ENCODE measurements at regions not wholly inside any gene's neighbourhood (a gene's known extent, or its start where the extent isn't known, plus 50 kb on each side); places are given as distances from the start of the nearest gene placed in this dataset.

DNA sequence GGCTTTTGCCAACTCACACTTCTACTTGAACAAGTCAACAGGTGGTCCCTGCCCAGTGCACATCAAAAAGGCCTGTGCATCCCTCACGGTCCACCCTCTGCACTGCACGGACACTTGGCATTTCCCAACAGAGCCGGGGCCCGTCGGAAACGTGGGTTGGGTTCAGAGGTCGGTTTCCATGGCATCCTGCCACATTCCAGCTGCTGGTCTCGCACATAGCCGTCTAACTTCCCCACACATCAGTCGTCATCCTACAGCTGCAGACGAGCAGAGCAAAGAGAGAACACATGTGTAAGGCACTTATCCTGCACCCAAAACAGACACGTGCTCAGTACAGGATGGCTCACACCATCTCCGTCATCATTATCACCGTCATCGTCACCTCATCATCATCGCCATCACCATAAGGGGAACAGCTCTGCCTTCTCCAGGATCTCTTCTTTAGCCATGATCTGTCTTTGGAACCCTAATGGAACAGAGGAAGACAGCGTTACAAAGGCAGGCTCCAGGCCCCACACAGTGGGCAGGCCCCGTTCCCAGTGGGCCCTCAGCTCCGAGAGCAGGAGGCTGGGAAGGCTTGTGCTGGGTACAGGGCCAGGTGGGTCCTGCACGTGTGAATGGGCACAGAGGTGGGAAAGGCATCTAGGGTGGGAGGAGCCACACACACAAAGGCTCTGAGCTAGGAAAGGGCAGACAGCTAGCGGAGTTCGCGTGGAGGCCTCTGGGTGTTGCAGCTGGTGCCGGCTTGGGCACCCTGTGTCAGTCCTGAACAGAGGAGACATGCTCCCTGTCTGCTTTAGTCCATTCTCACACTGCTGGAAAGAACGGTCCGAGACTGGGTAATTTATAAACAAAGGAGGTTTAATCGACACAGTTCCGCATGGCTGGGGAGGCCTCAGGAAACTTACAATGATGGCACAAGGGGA, 170.8 kb upstream of the SOX1 start:
- DNase-seq = no peak

DNA sequence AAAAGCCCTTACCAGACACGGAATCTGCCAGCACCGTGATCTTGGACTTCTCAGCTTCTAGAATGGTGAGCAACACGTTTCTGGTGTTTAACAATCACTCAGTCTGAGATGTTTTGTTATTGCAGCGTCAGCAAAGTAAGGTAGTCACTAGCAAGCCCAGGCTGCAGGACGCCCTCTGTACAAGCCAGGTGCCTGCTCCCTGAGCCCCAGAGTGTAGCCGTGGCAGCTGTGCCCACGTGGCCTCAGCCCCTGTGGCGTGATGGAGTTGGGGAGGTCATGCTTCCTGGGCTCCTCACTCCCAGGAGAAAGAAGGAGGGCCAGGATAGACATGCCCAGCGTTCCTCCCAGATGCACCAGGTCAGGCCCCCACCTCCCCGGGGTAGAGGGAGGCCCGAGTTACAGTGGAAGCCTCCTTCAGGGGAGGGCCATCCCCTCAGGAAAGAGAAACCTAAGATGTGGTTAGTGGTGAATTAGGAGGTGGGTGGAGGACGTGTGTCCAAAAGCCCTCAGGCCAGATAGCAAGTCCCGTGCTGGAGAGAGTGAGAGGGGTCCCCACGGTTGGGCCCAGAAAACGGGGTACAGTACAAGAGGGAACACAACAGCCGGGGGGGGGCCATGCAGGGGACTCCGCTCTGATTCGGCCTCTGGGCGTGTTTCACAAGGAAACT, 169.6 kb upstream of the SOX1 start:
- DNase-seq = no peak

DNA sequence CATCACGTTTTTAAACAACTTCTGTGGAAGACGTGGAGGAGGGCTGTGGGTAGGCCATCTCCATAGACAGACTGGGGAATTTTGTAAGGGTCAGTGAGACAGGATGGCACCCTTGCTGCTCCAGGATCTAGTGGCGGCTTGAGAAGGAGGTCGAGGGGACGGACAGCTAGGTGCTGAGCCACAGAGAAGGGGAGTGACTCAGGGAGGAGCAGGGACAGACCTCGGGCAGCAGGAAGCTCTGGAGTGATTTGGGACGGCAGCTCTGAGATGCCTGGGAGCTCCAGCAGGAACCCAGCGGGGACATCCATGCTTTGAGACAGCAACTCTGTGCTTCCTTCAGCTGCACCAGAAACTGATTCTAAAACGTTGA, 169.1 kb upstream of the SOX1 start:
- DNase-seq = no peak

DNA sequence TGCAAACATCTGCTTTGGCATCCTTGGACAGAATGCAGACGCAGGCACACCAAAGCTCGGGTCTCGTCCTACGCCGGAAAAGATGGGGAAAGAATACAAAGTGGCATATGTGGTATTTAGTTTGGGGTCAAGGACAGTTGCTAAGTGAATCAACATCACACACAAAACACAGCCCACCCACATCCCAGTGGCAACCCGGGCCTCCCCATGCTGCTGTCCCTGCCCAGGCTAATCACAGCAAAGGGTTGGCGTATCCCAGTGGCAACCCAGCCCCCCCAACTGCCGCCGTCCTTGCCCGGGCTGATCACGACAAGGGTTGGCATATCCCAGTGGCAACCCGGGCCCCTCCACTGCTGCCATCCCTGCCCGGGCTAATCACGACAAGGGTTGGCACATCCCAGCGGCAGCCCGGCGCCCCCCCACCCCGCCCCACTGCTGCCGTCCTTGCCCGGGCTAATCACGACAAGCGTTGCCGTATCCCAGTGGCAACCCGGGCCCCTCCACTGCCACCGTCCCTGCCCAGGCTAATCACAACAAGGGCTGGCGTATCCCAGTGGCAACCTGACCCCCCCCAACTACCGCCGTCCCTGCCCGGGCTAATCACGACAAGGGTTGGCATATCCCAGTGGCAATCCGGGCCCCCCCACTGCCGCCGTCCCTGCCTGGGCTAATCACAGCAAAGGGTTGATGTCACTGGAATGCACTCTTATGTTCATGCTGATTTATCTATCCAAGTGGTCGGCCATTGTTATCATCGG, 167.8 kb upstream of the SOX1 start:
- no peak for DNase-seq

DNA sequence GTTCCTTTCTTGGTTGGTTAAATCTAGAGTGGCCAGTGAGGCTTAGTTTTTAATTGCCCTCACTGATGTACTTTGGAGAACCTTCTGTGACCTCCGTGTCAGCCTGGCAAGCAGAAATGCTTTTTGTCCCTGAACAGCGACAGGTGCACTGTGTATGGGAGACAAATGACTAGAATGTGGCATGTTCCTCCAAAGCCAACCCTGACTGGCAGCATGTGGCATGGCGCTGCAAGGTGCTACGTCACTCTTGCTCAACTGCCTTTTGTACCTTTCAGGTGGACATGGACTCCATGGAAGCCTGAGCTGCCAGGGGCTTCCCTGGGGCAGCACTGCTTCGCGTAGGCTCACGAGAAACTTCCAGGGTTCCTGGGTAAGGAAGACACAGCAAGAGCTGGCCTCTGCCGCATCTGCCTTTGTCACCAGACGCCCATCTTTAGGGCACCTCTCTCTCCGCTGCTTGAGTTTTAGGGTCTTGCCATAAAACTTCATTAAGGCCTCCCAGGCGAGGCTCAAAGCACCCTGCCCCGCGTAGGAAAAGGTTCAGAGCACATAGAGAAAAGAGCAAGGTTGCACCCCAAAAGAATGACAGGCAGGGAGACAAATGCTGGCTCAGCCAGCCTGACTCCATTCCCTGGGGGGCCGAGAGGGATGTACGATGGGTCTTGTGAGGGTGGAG, 167.1 kb upstream of the SOX1 start:
- no peak for DNase-seq

DNA sequence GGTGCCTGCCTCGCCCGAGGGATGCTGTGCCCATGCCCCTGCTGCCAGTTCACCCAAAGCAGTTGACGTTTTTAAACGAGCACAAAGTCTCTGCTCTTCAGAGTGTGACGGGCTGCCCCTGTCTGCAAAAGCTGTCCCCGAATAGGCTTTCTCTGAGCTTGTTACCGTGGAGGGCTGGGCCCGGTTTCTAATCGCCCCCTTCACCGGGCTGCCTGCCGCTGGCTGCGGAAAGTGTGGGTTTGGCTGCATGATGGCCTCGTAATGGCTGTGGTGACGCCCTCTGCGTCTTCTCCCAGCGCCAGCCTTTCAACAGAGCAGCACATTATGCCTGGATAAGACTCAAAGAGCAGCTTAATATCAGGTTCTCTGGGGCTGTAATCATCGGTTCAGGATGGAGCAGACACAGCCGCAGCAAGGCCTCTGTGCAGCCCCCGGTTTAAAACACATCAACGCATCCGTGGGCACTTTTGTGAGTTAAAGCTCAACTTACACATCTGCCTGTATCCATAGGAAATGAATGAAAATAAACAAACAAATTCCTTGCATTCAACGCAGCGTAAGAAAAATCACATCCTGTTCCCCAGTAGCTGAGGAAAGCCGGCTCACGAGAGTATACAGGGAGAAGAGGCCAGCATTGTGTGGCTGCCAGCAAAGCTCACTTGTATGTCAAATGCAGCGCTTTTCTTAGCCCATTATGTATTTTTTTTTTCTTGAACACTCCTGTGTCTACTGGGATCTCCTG, 166.4 kb upstream of the SOX1 start:
- DNase-seq = no peak

DNA sequence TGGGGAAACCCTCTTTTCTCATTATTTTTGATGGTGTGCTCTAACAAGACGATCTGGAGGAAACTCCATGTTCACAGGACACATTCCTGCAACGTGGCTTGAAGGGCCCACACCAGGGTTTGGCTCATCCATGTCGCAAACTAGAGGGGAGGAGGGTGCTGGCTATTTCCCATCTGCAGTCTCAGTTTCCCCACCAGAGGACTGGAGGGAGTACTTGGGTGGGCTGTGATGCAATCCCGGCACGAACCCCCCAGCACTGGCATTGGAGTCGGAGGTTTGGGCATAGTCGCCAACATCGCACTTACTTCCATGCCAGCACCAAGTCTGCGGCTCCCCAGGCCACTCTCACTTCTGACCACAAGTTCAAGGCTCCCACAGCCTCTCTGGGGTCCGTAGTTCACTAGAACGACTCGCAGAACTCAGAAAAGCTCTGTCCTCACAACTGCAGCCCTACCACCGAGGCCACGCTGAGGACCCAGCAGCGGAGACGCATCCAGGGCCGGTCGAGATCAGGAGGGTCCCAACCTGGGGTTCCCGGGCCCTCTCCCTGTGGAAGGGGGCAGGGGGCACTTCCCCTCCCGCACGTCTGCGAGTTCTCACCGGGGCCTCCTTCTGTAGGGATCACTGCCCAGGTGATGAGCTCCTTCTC, 165.6 kb upstream of the SOX1 start:
- DNase-seq = no peak

DNA sequence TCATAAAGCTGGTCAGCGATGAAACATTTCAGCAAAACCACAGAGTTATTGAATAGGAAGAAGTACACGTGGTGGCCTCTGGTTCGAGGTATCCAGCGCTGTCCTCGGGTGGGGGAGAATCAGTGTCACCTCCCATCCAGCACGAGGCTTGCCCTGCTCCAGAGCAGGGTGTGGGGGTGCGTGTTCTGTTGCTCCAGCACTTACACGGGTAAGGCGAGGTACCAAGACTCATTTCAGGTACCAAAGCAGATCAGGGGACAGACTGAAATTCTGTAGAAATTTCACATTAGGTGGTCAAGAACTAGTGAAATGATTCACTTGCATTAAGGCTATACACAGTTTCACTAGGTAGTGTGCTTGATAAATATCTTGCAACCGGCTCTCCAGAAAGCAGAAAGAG, 164.2 kb upstream of the SOX1 start:
- no peak for DNase-seq

DNA sequence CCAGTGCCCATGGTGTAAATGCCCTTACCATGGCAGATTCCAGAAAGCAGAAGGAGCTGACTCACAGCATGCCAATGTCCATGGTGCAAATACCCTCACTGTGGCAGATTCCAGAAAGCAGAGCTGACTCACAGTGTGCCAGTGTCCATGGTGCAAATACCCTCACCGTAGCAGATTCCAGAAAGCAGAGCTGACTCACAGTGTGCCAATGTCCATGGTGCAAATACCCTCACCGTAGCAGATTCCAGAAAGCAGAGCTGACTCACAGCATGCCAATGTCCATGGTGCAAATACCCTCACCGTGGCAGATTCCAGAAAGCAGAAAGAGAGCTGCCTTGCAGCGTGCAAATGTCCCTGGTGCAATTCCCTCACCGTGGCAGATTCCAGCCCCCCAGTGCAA, 163.8 kb upstream of the SOX1 start:
- DNase-seq = no peak

DNA sequence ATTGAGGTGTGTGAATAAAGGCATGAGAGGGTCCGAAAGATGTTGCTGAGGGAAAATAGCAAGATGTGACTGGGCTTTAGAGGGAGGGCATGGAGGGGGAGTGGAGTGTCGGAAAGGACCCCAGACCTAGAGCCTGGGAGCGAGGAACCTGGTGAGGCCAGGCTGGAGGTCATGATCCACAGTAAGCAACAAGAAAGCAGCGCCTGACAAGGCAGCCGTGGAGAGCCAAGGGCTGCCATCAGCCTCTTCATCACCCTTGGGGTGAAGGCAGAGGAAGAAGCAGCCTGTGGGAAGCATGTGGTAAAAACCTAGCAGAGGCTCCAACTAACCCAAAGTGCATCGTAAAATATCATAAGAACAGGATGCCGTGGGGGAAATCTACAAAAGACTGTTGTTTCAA, 162.8 kb upstream of the SOX1 start:
- no peak for DNase-seq

DNA sequence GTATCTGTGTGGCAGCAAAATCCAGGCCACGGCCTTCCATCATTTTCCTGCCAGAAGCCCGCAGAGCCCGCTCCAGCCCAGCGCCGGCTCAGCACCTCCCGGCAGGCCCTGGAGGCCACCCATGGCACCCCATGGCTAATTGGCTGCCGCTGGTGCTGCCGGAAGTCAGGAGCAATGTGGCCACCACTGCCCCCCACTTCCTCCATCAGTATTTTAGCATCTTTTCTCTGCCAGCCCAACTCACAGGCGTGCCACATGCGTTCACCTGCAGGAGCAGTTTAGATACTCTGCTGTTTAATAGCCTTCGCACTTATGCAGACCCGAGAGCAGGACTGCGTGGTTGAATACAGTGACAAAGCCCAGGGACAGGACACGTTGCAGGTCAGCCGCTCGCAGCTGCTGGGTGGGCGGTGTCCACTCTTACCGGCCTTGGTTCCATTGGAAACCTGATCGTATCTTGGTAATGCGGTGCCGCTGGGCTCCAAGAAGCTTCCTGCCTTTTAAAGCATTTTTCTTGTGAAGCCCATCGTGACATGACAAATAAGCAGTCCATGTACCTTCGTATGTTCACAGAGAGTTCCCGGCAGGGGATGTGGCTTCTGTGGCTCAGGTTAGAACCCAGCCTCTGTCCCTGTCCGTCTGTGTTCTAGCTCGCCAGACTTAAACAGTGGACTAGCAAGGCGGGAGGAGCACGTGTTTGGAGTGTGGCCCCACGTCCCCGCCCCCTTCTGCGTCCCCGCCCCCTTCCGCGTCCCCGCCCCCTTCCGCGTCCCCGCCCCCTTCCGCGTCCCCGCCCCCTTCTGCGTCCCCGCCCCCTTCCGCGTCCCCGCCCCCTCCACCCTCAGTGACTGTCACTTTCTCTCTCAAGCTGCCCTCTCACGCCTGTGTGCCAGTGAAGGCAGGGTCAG, 162.0 kb upstream of the SOX1 start:
- DNase-seq = no peak

DNA sequence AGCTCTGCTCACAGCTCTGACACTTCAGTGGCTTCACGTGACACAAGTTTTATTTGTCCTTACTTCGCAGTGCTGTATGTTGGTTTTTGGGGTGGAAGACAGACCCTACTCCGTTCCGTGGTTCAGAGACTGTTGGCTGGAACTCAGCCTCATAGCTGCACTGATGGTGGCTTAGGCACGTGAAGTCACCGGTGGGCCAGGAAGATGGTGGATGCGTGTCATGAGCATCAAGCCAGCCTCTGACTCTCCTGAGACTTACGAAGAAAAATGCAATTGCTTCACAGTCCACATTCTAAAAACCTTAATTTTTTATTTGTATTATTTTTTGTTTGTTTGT, 161.4 kb upstream of the SOX1 start:
- DNase-seq = no peak

DNA sequence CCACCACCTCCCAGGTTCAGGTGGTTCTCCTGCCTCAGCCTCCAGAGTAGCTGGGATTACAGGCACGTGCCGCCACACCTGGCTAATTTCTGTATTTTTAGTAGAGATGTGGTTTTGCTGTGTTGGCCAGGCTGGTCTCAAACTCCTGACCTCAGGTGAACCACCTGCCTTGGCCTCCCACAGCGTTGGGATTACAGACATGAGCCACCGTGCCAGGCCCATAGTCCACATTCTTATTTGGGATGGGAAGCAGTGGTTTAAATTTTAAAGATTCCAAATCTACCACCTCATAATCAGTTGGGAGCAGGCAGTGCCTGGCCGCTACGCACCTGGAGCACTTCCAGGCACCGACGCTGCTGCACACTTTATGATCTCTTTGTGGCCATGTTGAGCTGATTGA, 160.6 kb upstream of the SOX1 start:
- DNase-seq = no peak

DNA sequence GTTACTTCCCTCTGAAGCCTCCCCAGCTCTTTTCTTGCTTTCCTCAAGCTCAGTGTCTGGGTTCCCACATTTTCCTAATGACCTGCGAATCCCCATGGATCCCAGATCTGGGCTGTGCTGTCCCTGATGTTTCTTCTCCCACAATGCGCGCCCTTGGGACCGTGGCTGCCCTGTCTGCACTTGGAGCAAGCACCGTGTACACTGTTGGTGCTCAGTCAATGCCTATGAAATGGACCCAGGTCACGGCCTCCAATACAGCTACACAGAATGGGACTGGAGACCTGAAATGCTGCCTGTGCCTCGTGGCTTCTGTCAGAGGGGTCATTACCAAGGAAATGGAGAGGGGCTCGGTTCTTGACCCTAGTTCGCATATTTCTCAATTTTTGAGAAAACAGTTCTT, 160.1 kb upstream of the SOX1 start:
- DNase-seq = no peak

DNA sequence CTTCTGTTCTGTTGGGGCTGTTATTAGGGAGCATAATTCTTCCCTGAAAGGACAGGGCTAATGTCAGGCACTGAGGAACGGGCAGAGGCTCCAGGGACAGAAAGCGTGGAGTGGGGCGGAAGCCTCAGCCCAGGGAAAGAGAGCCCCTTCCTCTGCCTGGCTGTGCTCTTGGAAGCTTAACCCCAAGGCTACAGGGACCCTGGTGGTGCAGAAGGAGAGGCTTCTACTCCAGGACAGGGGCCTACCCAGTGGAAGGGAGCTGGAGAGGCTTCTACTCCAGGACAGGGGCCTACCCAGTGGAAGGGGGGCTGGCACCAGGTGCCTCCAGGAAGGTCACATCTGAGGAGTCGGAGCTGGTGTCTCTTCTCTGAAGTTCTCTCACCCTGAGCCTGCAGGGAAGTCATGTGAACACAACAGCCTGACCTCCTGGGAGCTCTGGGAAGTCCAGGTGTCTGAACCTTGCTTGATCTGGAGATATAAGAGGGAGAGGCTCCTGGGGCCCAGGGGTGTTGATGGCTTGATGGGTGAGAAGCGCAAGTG, 159.5 kb upstream of the SOX1 start:
- no peak for DNase-seq

DNA sequence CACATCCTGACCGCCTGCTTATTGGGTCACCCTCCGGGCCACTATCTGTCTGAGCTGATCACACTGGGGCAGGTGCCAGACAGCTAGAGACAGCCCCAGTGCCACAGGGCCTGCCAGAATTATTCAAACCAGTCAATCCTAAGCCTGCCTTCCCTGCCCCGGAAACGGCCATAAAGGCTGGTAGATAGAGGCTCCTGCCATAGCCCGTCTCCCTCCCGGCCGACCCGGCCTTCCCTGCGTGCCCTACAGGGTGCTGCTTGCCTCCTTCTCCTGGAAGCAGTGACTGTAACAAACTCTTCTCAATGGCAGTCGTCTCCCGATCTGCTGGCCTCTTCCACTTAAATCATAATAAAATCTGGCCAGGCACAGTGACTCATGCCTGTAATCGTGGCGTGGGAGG, 158.6 kb upstream of the SOX1 start:
- DNase-seq = no peak

DNA sequence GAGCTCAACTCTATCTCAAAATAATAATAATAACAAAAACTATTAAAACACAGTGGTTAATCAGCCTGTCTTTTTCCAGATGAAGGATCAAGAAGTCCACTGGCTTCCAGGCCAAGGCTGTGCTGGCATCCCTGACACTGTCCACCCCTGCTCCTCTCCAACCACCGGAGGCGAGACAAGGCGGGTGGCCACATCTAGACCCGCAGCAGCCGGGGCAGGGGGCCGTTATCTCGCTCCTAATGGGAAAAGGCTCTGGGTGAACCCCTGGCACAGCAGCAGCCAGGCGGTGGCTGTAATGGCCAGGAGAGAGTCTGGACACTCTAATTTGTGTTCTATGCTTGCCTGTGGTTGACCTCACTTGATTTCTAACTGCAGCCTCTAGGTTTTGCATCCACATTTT, 158.0 kb upstream of the SOX1 start:
- DNase-seq = no peak

DNA sequence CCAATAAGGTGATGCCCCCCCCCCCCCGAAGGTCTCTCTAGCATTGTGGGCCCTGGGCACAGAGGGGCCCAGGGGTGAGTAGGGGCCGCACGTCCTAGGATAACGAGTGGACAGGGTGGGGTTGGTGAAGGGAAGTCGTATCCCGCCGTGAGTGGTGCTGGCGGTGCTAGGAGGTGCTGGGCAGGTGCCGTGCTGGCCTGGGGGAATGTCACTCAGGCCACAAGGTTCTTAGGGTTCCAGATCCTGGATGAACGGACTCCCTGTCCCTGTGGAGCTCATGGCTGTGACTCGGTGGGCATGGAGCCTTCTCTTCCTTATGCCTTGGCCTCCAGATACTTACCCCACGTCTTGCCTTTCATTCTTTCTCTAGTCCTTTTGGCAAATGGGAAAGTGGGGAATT, 157.4 kb upstream of the SOX1 start:
- DNase-seq = no peak

DNA sequence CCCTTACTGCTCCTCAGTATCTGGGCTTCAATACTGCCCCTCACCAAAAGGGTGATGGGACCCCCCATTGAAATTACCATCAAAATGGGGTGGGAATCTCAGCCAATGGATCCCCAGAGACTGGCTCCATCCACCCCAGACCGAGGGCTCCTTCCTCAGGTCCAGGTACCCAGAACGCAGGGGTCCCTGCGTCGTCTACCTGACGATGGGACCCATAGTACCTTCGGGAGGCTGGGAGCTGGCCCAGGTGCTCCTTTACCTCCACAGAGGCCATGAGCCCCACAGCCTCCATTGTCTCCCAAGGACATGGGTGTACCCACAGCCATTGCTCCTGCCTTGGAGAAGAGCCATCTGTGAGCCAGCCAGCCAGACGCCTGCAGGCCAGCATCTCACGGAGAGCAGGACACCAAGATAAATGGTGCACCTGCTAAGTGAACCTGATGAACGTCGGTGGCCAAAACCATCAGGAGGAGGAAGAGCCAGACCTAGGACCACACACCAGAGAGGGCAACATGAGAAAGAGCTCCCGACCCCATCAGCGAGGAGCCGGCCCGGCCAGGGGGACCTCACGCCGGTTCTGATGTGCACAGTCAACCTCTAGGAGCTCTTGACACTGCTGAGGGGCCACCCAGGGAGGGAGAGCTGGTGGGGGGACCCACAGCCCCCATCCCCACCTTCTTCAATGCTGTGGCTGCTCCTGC, 156.8 kb upstream of the SOX1 start:
- DNase-seq = no peak

Measured in suppressor macrophage (primary cell).